NCI-H2196 treated with DMSO at 0.1 percent for 48 hours (cell line): ENCODE measurements at regions not wholly inside any gene's neighbourhood (a gene's known extent, or its start where the extent isn't known, plus 50 kb on each side); places are given as distances from the start of the nearest gene placed in this dataset.
"Not testable (repeated sequence)": the region's sequence is repeated elsewhere in the genome, so short reads cannot be mapped to it uniquely, and the experiment has no call there.

Experiments used
- DNase-seq: peaks from one replicate; lab custom pipeline; 2025; ENCODE audit not compliant: unreplicated experiment; lab: John Stamatoyannopoulos, UW

DNA sequence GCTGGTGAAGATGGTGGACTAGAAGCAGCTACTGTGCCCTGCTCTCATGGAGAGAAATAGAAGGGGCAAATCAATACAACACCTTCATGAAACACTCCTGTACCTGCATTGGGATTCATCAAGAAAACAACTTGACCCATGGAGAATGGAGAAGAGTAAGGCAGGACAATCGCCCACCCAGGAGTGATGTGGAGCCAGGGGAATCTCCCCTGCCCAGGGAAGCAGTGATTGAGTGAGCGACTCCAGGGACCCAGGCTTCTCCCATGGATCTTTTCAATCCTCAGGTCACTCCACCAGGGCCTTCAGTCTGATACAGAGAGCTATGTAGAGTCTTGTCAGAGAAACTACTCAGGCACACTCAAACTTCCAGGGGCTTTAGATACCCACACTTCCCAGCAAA is 161.9 kb upstream of the DYRK2 start:
- DNase-seq: no peak

- DNase-seq: not testable (repeated sequence)
Measured at GRCh38 chr12:67488349-67488748, 160.2 kb upstream of the DYRK2 start.

- no peak for DNase-seq
Measured at GRCh38 chr12:67489007-67489406, 159.5 kb upstream of the DYRK2 start.

DNA sequence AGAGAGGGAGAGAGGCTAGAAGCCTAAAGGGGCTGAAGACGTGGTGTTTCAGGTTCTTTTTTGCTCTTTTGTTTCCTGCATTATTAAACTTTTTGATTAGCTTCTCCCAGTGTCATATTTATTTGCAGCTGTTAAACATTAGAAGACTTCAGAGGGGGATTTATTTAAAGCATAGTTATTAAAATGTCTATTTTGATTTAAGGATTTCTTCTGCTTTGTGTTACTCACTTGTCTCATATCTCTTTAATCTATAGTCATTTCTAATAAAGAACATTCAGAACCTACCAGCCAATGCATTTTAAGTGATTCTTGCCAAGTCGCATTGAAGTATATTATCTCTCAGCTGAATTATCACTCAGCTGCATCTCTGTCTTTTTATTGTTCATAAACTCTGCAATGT is 152.0 kb upstream of the DYRK2 start:
- DNase-seq: no peak

- DNase-seq: no peak
Measured at GRCh38 chr12:67498991-67499390, 149.6 kb upstream of the DYRK2 start.

DNA sequence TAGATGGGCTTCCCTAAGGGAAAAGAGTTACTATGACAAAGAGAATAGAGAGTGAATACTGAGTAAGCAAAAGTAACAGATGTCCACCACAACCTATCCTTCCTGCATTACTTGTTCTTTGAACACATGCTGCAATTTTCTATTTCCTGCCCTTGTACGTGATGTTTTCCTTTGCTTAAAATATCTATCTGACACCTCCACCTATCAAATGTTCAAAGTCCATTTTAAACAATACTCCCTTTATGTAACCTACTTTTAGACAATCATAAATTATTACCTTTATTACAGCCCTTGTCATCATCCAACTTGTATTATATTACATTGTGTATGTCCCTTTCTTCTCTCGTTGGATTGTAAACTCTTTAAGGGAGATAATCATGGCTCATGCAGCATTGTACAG is 147.2 kb upstream of the DYRK2 start:
- DNase-seq: no peak

GRCh38 chr12:67504026-67504425 is 144.5 kb upstream of the DYRK2 start:
- DNase-seq: no peak

DNA sequence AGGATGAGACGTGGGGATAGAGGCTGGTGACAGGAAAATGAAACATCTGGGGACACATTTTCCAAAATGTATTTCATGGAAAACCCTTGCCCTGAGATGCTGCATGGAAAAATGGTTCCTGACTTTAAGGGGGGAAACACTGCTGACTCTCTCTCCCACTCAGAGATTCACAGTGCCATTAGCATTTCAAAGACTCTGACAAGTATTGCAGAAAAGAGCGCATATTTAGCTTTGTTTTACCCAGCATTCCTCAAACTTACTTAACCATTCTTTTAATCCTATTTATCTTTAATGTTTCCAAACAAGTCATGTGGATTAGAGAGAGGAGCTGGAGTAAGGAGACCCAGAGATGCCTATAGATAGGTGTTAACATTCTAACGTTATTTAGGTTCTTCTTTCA is 141.8 kb upstream of the DYRK2 start:
- DNase-seq: no peak

GRCh38 chr12:67508830-67509229 is 139.7 kb upstream of the DYRK2 start:
- no peak for DNase-seq

GRCh38 chr12:67509666-67510386 is 138.7 kb upstream of the DYRK2 start:
- no peak for DNase-seq

DNA sequence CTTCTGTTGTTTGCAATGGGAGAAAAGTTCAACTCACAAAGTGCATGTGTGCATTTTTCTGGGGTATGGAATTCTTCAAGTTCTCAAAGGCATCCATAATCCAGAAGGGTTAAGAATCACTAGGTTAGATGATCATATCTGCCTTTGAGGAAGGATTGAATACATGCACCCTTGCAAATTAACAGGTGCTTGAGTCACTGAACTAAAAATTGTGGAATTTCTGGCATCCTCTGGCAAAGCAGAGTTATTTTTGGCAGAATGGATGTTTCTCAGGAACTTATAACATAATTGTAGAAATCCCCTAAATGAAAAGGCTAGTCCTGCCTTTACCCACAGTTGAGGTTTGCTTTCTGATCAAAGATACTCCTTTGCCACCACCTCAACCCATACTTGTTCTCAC is 136.5 kb upstream of the DYRK2 start:
- no peak for DNase-seq

DNA sequence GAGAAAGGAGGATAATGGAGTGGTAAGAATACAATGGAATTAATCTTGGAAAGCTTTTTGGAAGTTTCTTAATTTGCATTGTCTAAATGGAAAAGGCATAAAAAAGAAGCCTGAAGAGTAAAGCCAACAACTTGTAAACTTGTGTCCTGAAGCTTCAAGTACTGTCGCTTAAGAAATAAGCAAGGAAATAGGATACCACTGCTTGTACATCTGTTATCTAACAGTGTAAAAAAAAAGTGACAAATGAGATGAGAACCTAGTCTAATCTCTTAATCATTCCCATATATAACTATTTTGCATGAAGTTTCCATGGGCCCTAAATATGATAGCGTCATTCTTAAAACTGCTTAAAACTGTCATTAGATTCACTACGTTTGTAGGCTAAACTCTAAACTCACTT is 134.0 kb upstream of the DYRK2 start:
- DNase-seq: no peak

DNA sequence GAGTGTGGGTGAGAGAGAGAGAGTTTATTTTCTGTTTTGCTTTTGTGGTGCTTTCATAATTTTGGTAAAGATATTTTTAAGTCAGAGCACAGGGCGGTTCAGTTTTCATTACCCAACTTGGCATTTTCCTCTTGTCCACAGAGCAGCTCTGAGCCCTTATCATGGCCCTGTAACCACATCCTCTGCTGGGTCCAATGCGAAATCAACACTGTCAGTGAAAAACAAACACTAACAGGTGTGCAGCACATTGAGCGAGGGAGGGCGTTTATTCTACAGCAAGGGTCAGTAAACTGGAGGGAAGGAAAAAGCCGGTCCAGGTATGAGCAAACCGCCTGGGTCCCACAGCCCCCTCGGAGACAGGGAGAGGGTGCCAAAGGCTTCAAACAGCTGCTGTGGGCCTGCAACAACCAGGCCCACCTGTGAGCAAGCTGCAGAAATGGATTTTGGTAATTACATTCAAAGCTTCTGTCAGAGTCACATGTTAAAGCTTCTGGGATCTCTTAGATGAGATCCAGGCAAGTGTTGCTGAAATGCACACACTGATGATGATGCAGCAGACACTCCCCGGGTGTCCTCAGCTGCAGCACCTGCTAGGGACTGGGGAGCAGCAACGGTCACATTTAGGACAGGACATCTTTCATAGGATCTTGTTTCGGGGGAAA is 132.7 kb upstream of the DYRK2 start:
- peak; percentile 86 for DNase-seq

GRCh38 chr12:67517181-67517887 is 131.2 kb upstream of the DYRK2 start:
- DNase-seq: peak; percentile 53

GRCh38 chr12:67519484-67520433 is 128.8 kb upstream of the DYRK2 start:
- no peak for DNase-seq

DNA sequence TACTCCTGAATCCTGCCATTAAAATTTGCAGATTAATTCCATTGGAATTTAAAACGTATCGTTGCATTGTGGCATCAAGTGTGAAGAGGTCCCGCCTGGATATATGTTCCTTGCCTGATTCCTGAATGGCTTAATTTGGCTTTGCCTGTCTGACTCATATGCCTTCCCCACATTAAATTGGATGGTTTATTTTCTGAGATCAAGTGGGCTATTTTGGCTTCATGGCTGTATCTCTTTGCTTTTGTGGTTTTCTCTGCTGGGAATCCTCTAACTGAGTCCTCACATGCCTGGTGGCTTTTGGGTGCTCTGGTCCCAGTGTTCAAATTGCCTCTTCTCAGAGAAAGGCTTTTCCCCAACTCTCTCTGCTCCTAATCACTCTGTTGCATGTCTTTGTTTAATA is 127.9 kb upstream of the DYRK2 start:
- DNase-seq: no peak

- no peak for DNase-seq
Measured at GRCh38 chr12:67522222-67522621, 126.3 kb upstream of the DYRK2 start.

GRCh38 chr12:67523538-67523937 is 125.0 kb upstream of the DYRK2 start:
- no peak for DNase-seq

DNA sequence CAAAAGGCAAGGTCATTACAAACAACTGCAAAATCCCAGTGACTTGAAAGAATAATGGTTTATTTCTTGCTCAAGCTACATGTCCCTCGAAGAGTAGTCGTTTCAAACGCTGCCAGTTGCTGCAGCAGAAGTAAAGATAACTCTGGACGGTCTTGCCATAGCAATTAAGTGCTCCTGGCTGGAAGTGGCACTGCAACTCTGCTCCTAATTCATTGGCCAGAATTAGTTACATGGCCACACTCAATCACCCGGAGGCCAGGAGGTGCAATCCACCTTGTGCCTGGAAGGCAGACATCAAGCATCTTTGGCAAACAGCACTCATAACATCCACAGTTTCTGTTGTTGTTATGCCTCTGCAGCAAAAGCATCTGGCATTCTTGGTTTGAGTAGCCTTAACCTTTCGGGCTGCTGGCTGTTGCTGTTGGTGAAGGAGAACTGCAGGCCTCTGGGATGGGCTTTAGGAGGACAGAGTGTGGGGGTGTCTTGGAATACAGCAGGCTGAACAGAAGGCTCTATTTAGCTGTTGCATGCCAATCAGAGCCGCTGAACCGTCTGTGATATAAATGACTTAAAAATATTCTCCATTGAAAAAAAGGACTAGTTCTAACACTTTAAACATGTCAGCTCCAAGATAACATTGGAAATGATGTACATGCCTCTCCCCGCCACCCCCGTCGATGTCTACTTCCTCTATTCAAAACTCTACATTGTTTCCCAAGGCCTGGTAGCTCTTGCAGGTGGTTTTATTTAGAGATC is 123.5 kb upstream of the DYRK2 start:
- no peak for DNase-seq

DNA sequence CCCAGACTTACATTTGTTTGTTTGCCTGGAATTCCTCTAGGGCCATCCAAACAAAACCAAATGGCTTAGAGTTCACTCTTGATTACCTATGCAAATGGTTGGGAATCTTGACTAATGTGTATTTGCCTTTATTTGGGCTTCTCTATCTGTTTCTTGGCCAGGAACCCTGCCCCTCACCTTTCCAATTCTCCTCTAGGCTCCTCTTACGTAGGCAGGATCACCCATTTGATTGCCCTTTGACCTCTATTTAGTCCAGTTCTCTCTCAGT is 123.0 kb upstream of the DYRK2 start:
- no peak for DNase-seq

GRCh38 chr12:67526129-67526528 is 122.4 kb upstream of the DYRK2 start:
- no peak for DNase-seq
